ENCODE measurements at regions not wholly inside any gene's neighbourhood (a gene's known extent, or its start where the extent isn't known, plus 50 kb on each side); places are given as distances from the start of the nearest gene placed in this dataset.

DNA sequence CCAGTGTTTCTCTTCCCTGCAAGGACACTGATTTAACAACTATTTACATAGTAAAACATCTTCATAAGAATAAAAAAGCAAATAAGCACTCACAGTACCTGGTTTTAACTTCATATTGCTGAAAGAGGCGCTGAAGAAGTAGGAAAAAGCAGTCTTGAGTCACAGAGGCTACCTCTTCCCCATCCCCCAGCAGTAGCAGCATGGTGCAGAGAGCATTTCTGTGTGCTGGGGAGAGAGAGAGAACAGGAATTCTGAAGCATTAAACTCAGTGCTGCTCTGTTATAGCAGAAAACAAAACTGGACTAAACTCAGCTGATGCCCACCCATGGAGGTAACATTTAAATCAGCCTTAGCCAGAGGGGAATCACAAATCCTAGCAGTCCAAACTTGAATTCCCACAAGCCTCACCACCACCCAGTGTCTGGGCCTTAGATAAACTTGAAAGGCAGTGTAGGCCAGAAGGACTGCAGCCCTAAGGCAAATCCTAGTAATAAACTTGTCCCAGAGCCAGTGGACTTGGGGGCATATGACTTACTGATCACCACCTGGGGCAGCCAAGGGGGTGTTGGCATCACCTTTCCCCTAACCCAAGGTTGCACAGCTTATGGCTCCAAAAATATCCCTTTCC is 321.8 kb upstream of the CWC22 start:
- no TSS peak for BruUV-seq (replicated peaks)
- Histone ChIP-seq H3F3A (ENCODE audit: insufficient read depth, low read depth) (no peaks in the 10 kb centered on the region), H3K36me3 (ENCODE audit: low read depth) (no peaks in the 10 kb centered on the region), H3K4me3 (no peak overlapping the region), H3K27ac (no peak overlapping the region), H3K9me2 (ENCODE audit: insufficient read depth) (no peaks in the 10 kb centered on the region), H3K4me2 (no peak overlapping the region), H2AFZ (no peak overlapping the region), H3K27me3 (ENCODE audit: insufficient read depth, low read depth) (no peaks in the 10 kb centered on the region), H3K4me1 (replicated peaks; ENCODE audit: insufficient read depth) (no peaks in the 10 kb centered on the region), H4K20me1 (ENCODE audit: insufficient read depth) (no peaks in the 10 kb centered on the region), H3K79me2 (ENCODE audit: low read depth) (no peaks in the 10 kb centered on the region), H3K9me3 (ENCODE audit: insufficient read depth, low read depth) (peaks cover 2% of the 10 kb centered on the region)
- DNase-seq = no peak
- TF ChIP-seq, protein P1, sequence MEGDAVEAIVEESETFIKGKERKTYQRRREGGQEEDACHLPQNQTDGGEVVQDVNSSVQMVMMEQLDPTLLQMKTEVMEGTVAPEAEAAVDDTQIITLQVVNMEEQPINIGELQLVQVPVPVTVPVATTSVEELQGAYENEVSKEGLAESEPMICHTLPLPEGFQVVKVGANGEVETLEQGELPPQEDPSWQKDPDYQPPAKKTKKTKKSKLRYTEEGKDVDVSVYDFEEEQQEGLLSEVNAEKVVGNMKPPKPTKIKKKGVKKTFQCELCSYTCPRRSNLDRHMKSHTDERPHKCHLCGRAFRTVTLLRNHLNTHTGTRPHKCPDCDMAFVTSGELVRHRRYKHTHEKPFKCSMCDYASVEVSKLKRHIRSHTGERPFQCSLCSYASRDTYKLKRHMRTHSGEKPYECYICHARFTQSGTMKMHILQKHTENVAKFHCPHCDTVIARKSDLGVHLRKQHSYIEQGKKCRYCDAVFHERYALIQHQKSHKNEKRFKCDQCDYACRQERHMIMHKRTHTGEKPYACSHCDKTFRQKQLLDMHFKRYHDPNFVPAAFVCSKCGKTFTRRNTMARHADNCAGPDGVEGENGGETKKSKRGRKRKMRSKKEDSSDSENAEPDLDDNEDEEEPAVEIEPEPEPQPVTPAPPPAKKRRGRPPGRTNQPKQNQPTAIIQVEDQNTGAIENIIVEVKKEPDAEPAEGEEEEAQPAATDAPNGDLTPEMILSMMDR (conservative IDR thresholded peaks at IDR 0.05) = no peak
- TF ChIP-seq EZH2 (IDR thresholded peaks at IDR 0.05; ENCODE audit: low read depth) = no peak
- CTCF ChIA-PET = no interaction called here
- POLR2A ChIA-PET (ENCODE audit: unreplicated experiment) = no interaction called here
- intact Hi-C loops (cut with micrococcal nuclease; ENCODE audit: unreplicated experiment) = no loop called here

DNA sequence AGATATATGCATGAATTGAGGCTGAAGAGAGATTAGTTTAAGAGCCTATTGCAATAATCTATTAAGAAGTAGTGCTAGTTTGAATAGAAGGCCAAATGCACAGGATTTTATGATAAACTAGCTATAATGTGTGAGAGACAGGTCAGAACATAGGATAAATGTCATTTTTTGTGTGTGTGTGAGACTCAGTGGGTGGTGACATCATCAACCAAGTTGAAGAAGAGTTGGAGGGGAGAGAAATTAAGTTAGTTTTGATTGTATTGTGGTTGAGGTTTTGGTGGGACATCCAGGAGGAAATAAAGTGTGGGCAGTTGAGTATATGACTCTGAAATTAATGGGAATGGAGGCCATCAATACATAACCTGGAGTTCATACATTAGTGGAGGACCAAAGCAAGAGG is 320.1 kb upstream of the CWC22 start:
- no peaks in the 10 kb centered on the region for H3K79me2 ChIP-seq (ENCODE audit: low read depth)
- H3K36me3 ChIP-seq (ENCODE audit: low read depth) = no peaks in the 10 kb centered on the region
- H3K4me3 ChIP-seq = no peak overlapping the region
- H3F3A ChIP-seq (ENCODE audit: insufficient read depth, low read depth) = no peaks in the 10 kb centered on the region
- H3K4me1 ChIP-seq (replicated peaks; ENCODE audit: insufficient read depth) = no peaks in the 10 kb centered on the region
- intact Hi-C loops (cut with micrococcal nuclease; ENCODE audit: unreplicated experiment) = no loop called here
- no peaks in the 10 kb centered on the region for H4K20me1 ChIP-seq (ENCODE audit: insufficient read depth)
- no peak overlapping the region for H3K27ac ChIP-seq
- POLR2A ChIA-PET (ENCODE audit: unreplicated experiment) = no interaction called here
- no peak overlapping the region for H3K4me2 ChIP-seq
- no TSS peak for BruUV-seq (replicated peaks)
- DNase-seq = no peak
- TF ChIP-seq, protein P1 (conservative IDR thresholded peaks at IDR 0.05) = no peak
- TF ChIP-seq EZH2 (IDR thresholded peaks at IDR 0.05; ENCODE audit: low read depth) = no peak
- H3K9me2 ChIP-seq (ENCODE audit: insufficient read depth) = no peaks in the 10 kb centered on the region
- no peaks in the 10 kb centered on the region; the same call in none of the 2 replicates for H3K9me3 ChIP-seq (ENCODE audit: insufficient read depth, low read depth)
- H3K27me3 ChIP-seq (ENCODE audit: insufficient read depth, low read depth) = no peaks in the 10 kb centered on the region
- H2AFZ ChIP-seq = no peak overlapping the region
- CTCF ChIA-PET = no interaction called here

DNA sequence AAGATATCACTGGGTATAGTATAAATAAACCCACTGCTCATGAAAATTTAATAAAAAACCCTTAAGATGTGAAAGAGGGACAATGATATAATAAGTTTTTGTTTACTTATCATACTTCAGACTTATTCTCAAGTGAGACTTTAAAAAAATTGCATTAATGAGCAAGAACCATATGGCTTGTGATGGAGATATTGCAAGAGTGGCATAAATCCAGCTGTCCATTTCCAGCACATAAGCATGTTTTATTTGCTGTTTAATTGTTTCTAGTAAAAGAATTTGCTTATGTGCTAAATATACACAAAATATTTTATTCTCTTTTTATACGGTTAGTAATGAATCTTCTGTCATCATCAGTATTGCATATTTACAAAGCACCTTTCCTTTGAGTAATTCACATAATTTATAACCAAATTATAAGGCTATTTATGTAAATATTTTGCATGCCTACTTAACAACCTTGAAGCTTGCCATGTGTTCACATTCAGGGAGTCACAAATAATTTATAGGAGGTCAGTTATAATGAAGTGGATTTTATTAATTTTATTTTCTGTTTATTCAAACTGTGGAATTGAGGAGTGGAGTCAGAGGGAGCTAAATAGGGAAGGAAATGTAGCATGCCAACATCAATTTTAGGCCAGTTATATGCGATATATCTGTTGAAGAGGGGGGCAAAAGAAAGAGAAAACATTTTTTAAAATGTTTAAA is 318.5 kb upstream of the CWC22 start:
- BruUV-seq (replicated peaks) = no TSS peak
- TF ChIP-seq, protein P1 (conservative IDR thresholded peaks at IDR 0.05) = no peak
- no peak for TF ChIP-seq EZH2 (IDR thresholded peaks at IDR 0.05; ENCODE audit: low read depth)
- Histone ChIP-seq H2AFZ (no peak overlapping the region), H3K36me3 (ENCODE audit: low read depth) (no peaks in the 10 kb centered on the region), H3K9me2 (ENCODE audit: insufficient read depth) (no peaks in the 10 kb centered on the region), H3K4me3 (no peak overlapping the region), H3K9me3 (ENCODE audit: insufficient read depth, low read depth) (no peaks in the 10 kb centered on the region; the same call in none of the 2 replicates), H3K27ac (no peak overlapping the region), H3K27me3 (ENCODE audit: insufficient read depth, low read depth) (no peaks in the 10 kb centered on the region), H4K20me1 (ENCODE audit: insufficient read depth) (no peaks in the 10 kb centered on the region), H3F3A (ENCODE audit: insufficient read depth, low read depth) (no peaks in the 10 kb centered on the region), H3K4me1 (replicated peaks; ENCODE audit: insufficient read depth) (no peaks in the 10 kb centered on the region), H3K4me2 (no peak overlapping the region), H3K79me2 (ENCODE audit: low read depth) (no peaks in the 10 kb centered on the region)
- DNase-seq = no peak
- ChIA-PET CTCF (no interaction called here), POLR2A (ENCODE audit: unreplicated experiment) (no interaction called here)
- intact Hi-C loops (cut with micrococcal nuclease; ENCODE audit: unreplicated experiment) = no loop called here
